NB4 (cell line): ENCODE measurements at regions not wholly inside any gene's neighbourhood (a gene's known extent, or its start where the extent isn't known, plus 50 kb on each side); places are given as distances from the start of the nearest gene placed in this dataset.

Experiments used
- MAX ChIP-seq: IDR thresholded peaks from 2 replicates; pipeline ENCODE4 v1.6.1; 2011; ENCODE audit warnings: low read depth, low read length
- POLR2A ChIP-seq: IDR thresholded peaks from 2 replicates; pipeline ENCODE4 v1.6.1; 2011; ENCODE audit warnings: mild to moderate bottlenecking; ENCODE audit not compliant: insufficient read length; ENCODE audit errors: extremely low read depth
- TF ChIP-seq, protein P1 (sequence below): IDR thresholded peaks from one replicate; pipeline ENCODE4 v1.5.1; 2012; ENCODE audit warnings: low read depth, low read length

DNA sequence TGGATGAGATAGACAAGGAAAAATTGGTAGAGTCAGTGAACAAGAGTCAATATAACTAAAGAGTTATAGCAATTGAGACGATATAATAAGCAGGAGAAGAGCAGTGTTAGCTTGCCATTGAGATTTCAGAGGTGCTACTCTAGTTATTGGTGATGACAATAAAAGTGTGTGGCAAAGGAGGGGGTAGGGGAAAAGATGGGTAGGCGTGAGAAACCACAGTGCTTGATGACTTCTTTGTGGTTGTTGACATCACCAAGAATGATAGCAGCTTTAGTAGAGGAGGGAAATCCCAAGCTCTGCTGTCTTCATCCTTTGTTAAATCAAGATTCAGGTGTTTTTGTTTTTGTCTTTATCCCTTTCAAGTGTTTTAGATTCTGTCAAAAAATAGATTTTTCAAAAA lies 179.9 kb upstream of the PPP3CA start:
- TF ChIP-seq POLR2A (no peak), MAX (no peak)
- TF ChIP-seq, protein P1, sequence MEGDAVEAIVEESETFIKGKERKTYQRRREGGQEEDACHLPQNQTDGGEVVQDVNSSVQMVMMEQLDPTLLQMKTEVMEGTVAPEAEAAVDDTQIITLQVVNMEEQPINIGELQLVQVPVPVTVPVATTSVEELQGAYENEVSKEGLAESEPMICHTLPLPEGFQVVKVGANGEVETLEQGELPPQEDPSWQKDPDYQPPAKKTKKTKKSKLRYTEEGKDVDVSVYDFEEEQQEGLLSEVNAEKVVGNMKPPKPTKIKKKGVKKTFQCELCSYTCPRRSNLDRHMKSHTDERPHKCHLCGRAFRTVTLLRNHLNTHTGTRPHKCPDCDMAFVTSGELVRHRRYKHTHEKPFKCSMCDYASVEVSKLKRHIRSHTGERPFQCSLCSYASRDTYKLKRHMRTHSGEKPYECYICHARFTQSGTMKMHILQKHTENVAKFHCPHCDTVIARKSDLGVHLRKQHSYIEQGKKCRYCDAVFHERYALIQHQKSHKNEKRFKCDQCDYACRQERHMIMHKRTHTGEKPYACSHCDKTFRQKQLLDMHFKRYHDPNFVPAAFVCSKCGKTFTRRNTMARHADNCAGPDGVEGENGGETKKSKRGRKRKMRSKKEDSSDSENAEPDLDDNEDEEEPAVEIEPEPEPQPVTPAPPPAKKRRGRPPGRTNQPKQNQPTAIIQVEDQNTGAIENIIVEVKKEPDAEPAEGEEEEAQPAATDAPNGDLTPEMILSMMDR: no peak
